Brain microvascular endothelial cell (primary cell): ENCODE measurements at regions not wholly inside any gene's neighbourhood (a gene's known extent, or its start where the extent isn't known, plus 50 kb on each side); places are given as distances from the start of the nearest gene placed in this dataset.

Experiments used
- DNase-seq: peaks from one replicate; pipeline ENCODE4 v3.0.0-alpha.2; 2020
- H3K27ac ChIP-seq: fragments of 250-450 bp; sonication (Bioruptor Pico); 2 replicates; pipeline ENCODE4 v1.5.1; 2020; ENCODE audit warnings: mild to moderate bottlenecking, moderate library complexity
- H3K27me3 ChIP-seq: fragments of 250-450 bp; sonication (Bioruptor Pico); replicated peaks from 2 replicates; pipeline ENCODE4 v1.5.1; 2020; ENCODE audit warnings: mild to moderate bottlenecking
- H3K36me3 ChIP-seq: fragments of 250-450 bp; sonication (Bioruptor Pico); replicated peaks from 2 replicates; pipeline ENCODE4 v1.5.1; 2020; ENCODE audit warnings: mild to moderate bottlenecking
- H3K4me3 ChIP-seq: 2 replicates; pipeline ENCODE4 v1.5.1; 2011; ENCODE audit warnings: low read depth, mild to moderate bottlenecking, control low read depth, low read length, moderate library complexity
- CTCF ChIP-seq: IDR thresholded peaks from 2 replicates; pipeline ENCODE4 v1.5.1; 2011; ENCODE audit warnings: low read depth, mild to moderate bottlenecking, moderate library complexity, low read length, control low read depth, inconsistent platforms; ENCODE audit errors: missing control alignments
- in situ Hi-C: cut with HindIII; loops from 2 replicates; pipeline ENCODE4 v1.10.0; 2017; ENCODE audit warnings: low sequenced_read_pairs, low pct_ligation_motif_present

- no peak for DNase-seq
- Histone ChIP-seq H3K4me3 (no peak overlapping the region), H3K27ac (no peak overlapping the region), H3K36me3 (no peaks in the 10 kb centered on the region), H3K27me3 (no peaks in the 10 kb centered on the region)
- TF ChIP-seq CTCF = no peak
- in situ Hi-C loops = no loop called here
Observed at GRCh38 chr12:38099686-38100085, 216.9 kb upstream of the ALG10B start.

- Histone ChIP-seq H3K4me3 (no peak overlapping the region), H3K27ac (no peak overlapping the region), H3K36me3 (no peaks in the 10 kb centered on the region), H3K27me3 (no peaks in the 10 kb centered on the region)
- in situ Hi-C loops = no loop called here
- TF ChIP-seq CTCF = no peak
- no peak for DNase-seq
Observed at GRCh38 chr12:38101753-38102152, 214.8 kb upstream of the ALG10B start.

GRCh38 chr12:38102197-38102596 lies 214.4 kb upstream of the ALG10B start:
- Histone ChIP-seq H3K27me3 (no peaks in the 10 kb centered on the region), H3K4me3 (no peak overlapping the region), H3K36me3 (no peaks in the 10 kb centered on the region), H3K27ac (no peak overlapping the region)
- TF ChIP-seq CTCF = no peak
- in situ Hi-C loops = no loop called here
- no peak for DNase-seq

- Histone ChIP-seq H3K27me3 (no peaks in the 10 kb centered on the region), H3K36me3 (no peaks in the 10 kb centered on the region), H3K4me3 (no peak overlapping the region), H3K27ac (no peak overlapping the region)
- in situ Hi-C loops = no loop called here
- no peak for DNase-seq
- TF ChIP-seq CTCF = no peak
Observed at GRCh38 chr12:38110026-38110699, 206.4 kb upstream of the ALG10B start.

GRCh38 chr12:38113991-38114390 lies 202.6 kb upstream of the ALG10B start:
- no peak for TF ChIP-seq CTCF
- H3K27me3 ChIP-seq = no peaks in the 10 kb centered on the region
- in situ Hi-C loops = no loop called here
- no peak overlapping the region for H3K4me3 ChIP-seq
- no peak overlapping the region for H3K27ac ChIP-seq
- DNase-seq = no peak
- no peaks in the 10 kb centered on the region for H3K36me3 ChIP-seq

- in situ Hi-C loops = no loop called here
- no peak for TF ChIP-seq CTCF
- Histone ChIP-seq H3K36me3 (no peaks in the 10 kb centered on the region), H3K27me3 (no peaks in the 10 kb centered on the region), H3K27ac (no peak overlapping the region), H3K4me3 (no peak overlapping the region)
- DNase-seq = no peak
Observed at GRCh38 chr12:38116968-38117367, 199.6 kb upstream of the ALG10B start.
